SK-N-SH (cell line): ENCODE measurements at regions not wholly inside any gene's neighbourhood (a gene's known extent, or its start where the extent isn't known, plus 50 kb on each side); places are given as distances from the start of the nearest gene placed in this dataset.
A peak's percentile ranks its signal among the peaks of the same experiment; 100 is the strongest.
"Not testable (repeated sequence)": the region's sequence is repeated elsewhere in the genome, so short reads cannot be mapped to it uniquely, and the experiment has no call there.

Experiments
- CTCF ChIA-PET: fragments of 300-600, 350-600 bp; formaldehyde crosslinking; extraction: SDS; loops from one replicate; lab custom pipeline; 2021; lab: Yijun Ruan, JAX
- POLR2A ChIA-PET: fragments of 350-600 bp; sonication (Branson Sonifier 250); formaldehyde crosslinking; extraction: SDS; loops from one replicate; lab custom pipeline; 2020; ENCODE audit warnings: antibody characterized with exemption, inconsistent platforms; lab: Yijun Ruan, JAX
- DNase-seq: peaks from one replicate; pipeline ENCODE4 v3.0.0; 2012
- H2AFZ ChIP-seq: fragments of 200-600 bp; sonication (generic); 2 replicates; pipeline ENCODE4 v1.8.1; 2016; ENCODE audit warnings: antibody characterized with exemption, mild to moderate bottlenecking, low read depth
- H3F3A ChIP-seq: fragments of 200-600 bp; sonication (generic); replicated peaks from 2 replicates; pipeline ENCODE3; 2016; ENCODE audit warnings: antibody characterized with exemption, mild to moderate bottlenecking; ENCODE audit not compliant: insufficient read depth
- H3K27ac ChIP-seq, 2 experiments: fragments of 200-500 bp in 1 of 2; fragments of 200-600 bp in 1 of 2; sonication (Bioruptor generic) in 1 of 2; sonication (generic), shearing (Covaris generic) in 1 of 2; 2 replicates each; pipeline versions ENCODE4 v1.5.1 to v1.6.1; 2014 to 2016; ENCODE audit warnings: low read depth in 2 of 2, inconsistent platforms in 1 of 2, low read length in 1 of 2, mild to moderate bottlenecking in 1 of 2, mixed read lengths in 1 of 2
- H3K27me3 ChIP-seq: fragments of 200-600 bp; sonication (generic), shearing (Covaris generic); 2 replicates; pipeline ENCODE4 v1.6.1; 2016; ENCODE audit warnings: mixed run types; ENCODE audit not compliant: insufficient read depth
- H3K36me3 ChIP-seq, 2 experiments: fragments of 200-500 bp in 1 of 2; fragments of 200-600 bp in 1 of 2; sonication (Bioruptor generic) in 1 of 2; sonication (generic) in 1 of 2; replicated peaks in 1 of 2; 2 replicates each; pipeline versions ENCODE3 to v1.5.1; 2014 to 2016; ENCODE audit warnings: low read length in 1 of 2, mild to moderate bottlenecking in 1 of 2; ENCODE audit not compliant: insufficient read depth in 2 of 2, control insufficient read depth in 1 of 2
- H3K4me1 ChIP-seq, 2 experiments: fragments of 200-500 bp in 1 of 2; fragments of 200-600 bp in 1 of 2; sonication (Bioruptor generic) in 1 of 2; sonication (generic), shearing (Covaris generic) in 1 of 2; 2 replicates each; pipeline versions ENCODE4 v1.5.1 to v1.6.1; 2014 to 2016; ENCODE audit warnings: low read depth in 1 of 2, low read length in 1 of 2, mixed run types in 1 of 2; ENCODE audit not compliant: insufficient read depth in 2 of 2, control insufficient read depth in 1 of 2
- H3K4me2 ChIP-seq: fragments of 200-600 bp; sonication (generic), shearing (Covaris generic); 2 replicates; pipeline ENCODE4 v1.6.1; 2017; ENCODE audit warnings: mixed run types
- H3K4me3 ChIP-seq, 2 experiments: fragments of 200-500 bp in 1 of 2; fragments of 200-600 bp in 1 of 2; sonication (Bioruptor generic) in 1 of 2; sonication (generic), shearing (Covaris generic) in 1 of 2; 2 replicates each; pipeline versions ENCODE4 v1.5.1 to v1.8.1; 2014 to 2016; ENCODE audit warnings: low read depth in 2 of 2, inconsistent platforms in 1 of 2, low read length in 1 of 2, mild to moderate bottlenecking in 1 of 2, mixed read lengths in 1 of 2, moderate library complexity in 1 of 2
- H3K79me2 ChIP-seq: fragments of 200-600 bp; sonication (generic); 2 replicates; pipeline ENCODE4 v1.8.1; 2017; ENCODE audit warnings: mild to moderate bottlenecking; ENCODE audit not compliant: insufficient read depth
- H3K9ac ChIP-seq: fragments of 200-600 bp; sonication (generic); 2 replicates; pipeline ENCODE4 v1.6.1; 2017; ENCODE audit warnings: mixed run types
- H3K9me2 ChIP-seq: fragments of 200-600 bp; sonication (generic); 2 replicates; pipeline ENCODE4 v1.6.1; 2017; ENCODE audit warnings: mixed run types
- H3K9me3 ChIP-seq: fragments of 200-600 bp; sonication (generic); 2 replicates; pipeline ENCODE4 v1.6.1; 2017; ENCODE audit warnings: mixed run types, mild to moderate bottlenecking, moderate library complexity
- H4K20me1 ChIP-seq: fragments of 200-600 bp; sonication (generic); 2 replicates; pipeline ENCODE4 v1.6.1; 2017; ENCODE audit warnings: mild to moderate bottlenecking, mixed run types; ENCODE audit not compliant: insufficient read depth
- EP300 ChIP-seq, 2 experiments: IDR thresholded peaks; 2 replicates each; pipeline versions ENCODE4 v1.4.0 to v1.6.1; 2012; ENCODE audit warnings: borderline replicate concordance in 1 of 2, low read depth in 1 of 2, low read length in 1 of 2
- FOSL2 ChIP-seq: IDR thresholded peaks from 2 replicates; pipeline ENCODE4 v1.4.0; 2012; ENCODE audit warnings: low read depth, mild to moderate bottlenecking, moderate library complexity, borderline replicate concordance
- FOXJ3 ChIP-seq: sonication (generic); formaldehyde crosslinking; IDR thresholded peaks from 2 replicates; pipeline ENCODE4 v1.5.1; 2020; ENCODE audit warnings: mild to moderate bottlenecking, missing genetic modification reagents
- FOXM1 ChIP-seq: IDR thresholded peaks from 2 replicates; pipeline ENCODE4 v1.4.0; 2012; ENCODE audit warnings: low read depth, mild to moderate bottlenecking
- JUND ChIP-seq: IDR thresholded peaks from 2 replicates; pipeline ENCODE4 v1.4.0; 2012
- MXI1 ChIP-seq: IDR thresholded peaks from 2 replicates; pipeline ENCODE4 v1.6.1; 2012; ENCODE audit warnings: mild to moderate bottlenecking, low read depth, low read length, improper control_type of control experiment
- NRF1 ChIP-seq: IDR thresholded peaks from 2 replicates; pipeline ENCODE4 v1.6.1; 2012; ENCODE audit warnings: low read depth, mild to moderate bottlenecking, low read length
- POLR2AphosphoS5 ChIP-seq: IDR thresholded peaks from 2 replicates; pipeline ENCODE4 v1.6.1; 2012; ENCODE audit warnings: low read depth, low read length
- RAD21 ChIP-seq: IDR thresholded peaks from 2 replicates; pipeline ENCODE4 v1.6.1; 2012; ENCODE audit warnings: mild to moderate bottlenecking, low read length
- TAF1 ChIP-seq: IDR thresholded peaks from 2 replicates; pipeline ENCODE4 v1.6.1; 2012; ENCODE audit warnings: low read depth, mild to moderate bottlenecking, low read length, moderate library complexity, borderline replicate concordance
- TEAD4 ChIP-seq: IDR thresholded peaks from 2 replicates; pipeline ENCODE4 v1.4.0; 2012; ENCODE audit warnings: mild to moderate bottlenecking, borderline replicate concordance; ENCODE audit not compliant: insufficient read depth
- WGBS: methylation state at CpG from one replicate; pipeline ENCODE4 v1.1.6; 2017; ENCODE audit warnings: low lambda C conversion rate; 5-methylcytosine and 5-hydroxymethylcytosine counted together
- TF ChIP-seq, protein P1 (sequence below): fragments of 150-350 bp; IDR thresholded peaks from 2 replicates; pipeline ENCODE4 v1.6.1; 2017; ENCODE audit warnings: antibody characterized with exemption, low read length, low read depth, borderline replicate concordance
- TF ChIP-seq, protein P2 (sequence below): fragments of 150-350 bp; IDR thresholded peaks from 2 replicates; pipeline ENCODE4 v1.6.1; 2016; ENCODE audit warnings: mild to moderate bottlenecking, low read depth, low read length

DNA sequence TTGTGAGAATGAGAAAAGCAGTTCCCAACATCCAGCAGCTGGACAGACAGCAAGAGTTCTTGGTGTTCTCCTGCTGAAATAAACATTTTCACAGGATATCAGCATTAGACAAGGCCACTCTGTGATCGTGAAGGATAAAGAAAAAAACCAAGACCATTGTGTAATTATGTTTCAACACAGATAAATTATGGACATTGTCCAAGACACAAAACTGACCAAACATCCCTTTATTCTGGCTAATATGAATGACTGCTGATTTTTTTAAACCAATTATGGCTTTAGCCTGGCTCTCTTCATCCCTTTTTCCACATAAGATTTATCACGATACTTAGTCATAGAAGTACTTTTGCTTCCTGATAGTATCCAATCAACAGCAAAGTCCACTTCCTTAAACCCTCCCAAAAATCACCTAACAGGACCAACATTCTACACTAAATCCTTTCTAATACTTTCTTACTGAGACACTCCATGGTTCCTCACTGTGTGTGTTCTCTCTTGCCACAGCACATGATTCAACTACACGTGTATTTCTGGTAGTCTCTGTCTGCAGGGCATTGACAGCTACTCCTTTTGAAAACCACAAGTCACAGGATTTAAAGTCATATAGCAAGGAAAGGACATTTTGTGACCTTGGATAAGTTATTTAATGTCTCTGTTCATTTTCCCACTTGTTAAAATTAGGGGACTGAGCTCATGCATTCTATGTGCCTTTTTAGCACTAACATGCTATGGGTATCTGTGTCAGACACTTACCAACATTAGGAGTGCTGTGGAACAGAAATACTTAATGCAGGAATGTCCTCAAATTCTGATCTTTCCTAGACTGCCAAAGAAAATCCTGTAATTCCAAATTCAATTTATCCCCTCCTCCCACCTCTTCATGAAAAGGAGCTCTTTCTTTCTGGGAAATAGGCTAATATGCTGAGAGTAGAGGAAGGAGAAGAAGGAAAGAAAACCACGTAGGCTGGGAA, 137.2 kb upstream of the PGRMC2 start (continued):
- TF ChIP-seq, protein P1, sequence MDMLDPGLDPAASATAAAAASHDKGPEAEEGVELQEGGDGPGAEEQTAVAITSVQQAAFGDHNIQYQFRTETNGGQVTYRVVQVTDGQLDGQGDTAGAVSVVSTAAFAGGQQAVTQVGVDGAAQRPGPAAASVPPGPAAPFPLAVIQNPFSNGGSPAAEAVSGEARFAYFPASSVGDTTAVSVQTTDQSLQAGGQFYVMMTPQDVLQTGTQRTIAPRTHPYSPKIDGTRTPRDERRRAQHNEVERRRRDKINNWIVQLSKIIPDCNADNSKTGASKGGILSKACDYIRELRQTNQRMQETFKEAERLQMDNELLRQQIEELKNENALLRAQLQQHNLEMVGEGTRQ = no peak
- TF ChIP-seq TAF1 (no peak), TEAD4 (no peak), FOSL2 (no peak), FOXJ3 (CRISPR knock-in tag) (no peak)

- H3K4me2 ChIP-seq, H3K9me3 ChIP-seq, H3K4me3 ChIP-seq, H2AFZ ChIP-seq, H3K9ac ChIP-seq, DNase-seq, H3K4me1 ChIP-seq, POLR2A ChIA-PET, H3K79me2 ChIP-seq, H4K20me1 ChIP-seq, H3K9me2 ChIP-seq, H3K27me3 ChIP-seq, H3F3A ChIP-seq, H3K27ac ChIP-seq, H3K36me3 ChIP-seq: not testable (repeated sequence)
- CTCF ChIA-PET = interaction anchor here (1.4 kb wide), 1 partner anchor 32 kb away, joined by 4 read pairs; no protein-coding TSS in a partner anchor
- WGBS = 90% methylated on average over 5 of the region's 5 CpGs
Observed at GRCh38 chr4:128422296-128422695, 134.7 kb upstream of the PGRMC2 start.

- TF ChIP-seq JUND = no peak
- no peak for TF ChIP-seq FOSL2
- no peak for TF ChIP-seq POLR2AphosphoS5
- no peak for TF ChIP-seq FOXM1
- TF ChIP-seq RAD21 = no peak
- TF ChIP-seq MXI1 = no peak
- TF ChIP-seq, protein P2, sequence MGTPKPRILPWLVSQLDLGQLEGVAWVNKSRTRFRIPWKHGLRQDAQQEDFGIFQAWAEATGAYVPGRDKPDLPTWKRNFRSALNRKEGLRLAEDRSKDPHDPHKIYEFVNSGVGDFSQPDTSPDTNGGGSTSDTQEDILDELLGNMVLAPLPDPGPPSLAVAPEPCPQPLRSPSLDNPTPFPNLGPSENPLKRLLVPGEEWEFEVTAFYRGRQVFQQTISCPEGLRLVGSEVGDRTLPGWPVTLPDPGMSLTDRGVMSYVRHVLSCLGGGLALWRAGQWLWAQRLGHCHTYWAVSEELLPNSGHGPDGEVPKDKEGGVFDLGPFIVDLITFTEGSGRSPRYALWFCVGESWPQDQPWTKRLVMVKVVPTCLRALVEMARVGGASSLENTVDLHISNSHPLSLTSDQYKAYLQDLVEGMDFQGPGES = no peak
- no peak for TF ChIP-seq NRF1
- TF ChIP-seq EP300 (IDR thresholded peaks at IDR 0.05; ENCODE audit: borderline replicate concordance in 1 of 2, low read depth in 1 of 2, low read length in 1 of 2) = no peak
- Histone ChIP-seq H3K9ac (no peak overlapping the region), H3K27me3 (no peaks in the 10 kb centered on the region), H3K27ac (peak overlapping the region in 1 of 2 experiments; percentile 28; a peak in 1 of 4 replicates), H3K4me3 (no peak overlapping the region), H3K4me1 (no peaks in the 10 kb centered on the region; a peak in 1 of 4 replicates), H3K36me3 (no peaks in the 10 kb centered on the region), H3K9me3 (no peaks in the 10 kb centered on the region), H4K20me1 (no peaks in the 10 kb centered on the region), H3F3A (no peaks in the 10 kb centered on the region), H3K9me2 (no peaks in the 10 kb centered on the region), H2AFZ (no peak overlapping the region), H3K79me2 (no peaks in the 10 kb centered on the region), H3K4me2 (no peak overlapping the region)
- ChIA-PET CTCF (interaction anchor here (1.3 kb wide), 1 partner anchor 10 kb away, joined by 3 read pairs; no protein-coding TSS in a partner anchor), POLR2A (no interaction called here)
- 84% methylated on average over 3 of the region's 3 CpGs for WGBS
- DNase-seq = no peak
Observed at GRCh38 chr4:128416921-128417320, 129.3 kb upstream of the PGRMC2 start.
